LNCAP (cell line): ENCODE measurements at regions not wholly inside any gene's neighbourhood (a gene's known extent, or its start where the extent isn't known, plus 50 kb on each side); places are given as distances from the start of the nearest gene placed in this dataset.
A peak's percentile ranks its signal among the peaks of the same experiment; 100 is the strongest.

ENCODE experiments used
- TF ChIP-seq, protein P1 (sequence below): fragments of 450-650 bp; IDR thresholded peaks from 2 replicates; pipeline ENCODE4 v1.5.1; 2017; ENCODE audit warnings: mild to moderate bottlenecking

DNA sequence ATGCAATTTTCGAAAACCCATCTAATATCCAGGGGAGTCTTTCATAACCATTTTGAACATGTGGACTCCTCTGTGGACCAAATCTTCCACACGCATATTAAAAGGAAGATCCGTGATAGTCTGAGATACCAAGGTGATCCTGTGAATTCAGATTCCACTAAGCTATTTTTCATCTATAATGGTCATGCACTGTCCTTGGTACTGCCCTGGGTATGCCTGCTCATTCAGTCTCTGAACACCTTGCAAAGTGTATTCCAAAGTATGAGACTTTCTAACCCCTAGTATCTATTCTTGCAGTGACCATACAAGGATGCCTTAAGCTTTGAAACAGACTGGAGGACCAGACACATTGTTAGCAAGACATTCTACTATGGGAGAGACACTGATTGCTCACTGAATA is 217.6 kb upstream of the CCDC150 start:
- TF ChIP-seq, protein P1, sequence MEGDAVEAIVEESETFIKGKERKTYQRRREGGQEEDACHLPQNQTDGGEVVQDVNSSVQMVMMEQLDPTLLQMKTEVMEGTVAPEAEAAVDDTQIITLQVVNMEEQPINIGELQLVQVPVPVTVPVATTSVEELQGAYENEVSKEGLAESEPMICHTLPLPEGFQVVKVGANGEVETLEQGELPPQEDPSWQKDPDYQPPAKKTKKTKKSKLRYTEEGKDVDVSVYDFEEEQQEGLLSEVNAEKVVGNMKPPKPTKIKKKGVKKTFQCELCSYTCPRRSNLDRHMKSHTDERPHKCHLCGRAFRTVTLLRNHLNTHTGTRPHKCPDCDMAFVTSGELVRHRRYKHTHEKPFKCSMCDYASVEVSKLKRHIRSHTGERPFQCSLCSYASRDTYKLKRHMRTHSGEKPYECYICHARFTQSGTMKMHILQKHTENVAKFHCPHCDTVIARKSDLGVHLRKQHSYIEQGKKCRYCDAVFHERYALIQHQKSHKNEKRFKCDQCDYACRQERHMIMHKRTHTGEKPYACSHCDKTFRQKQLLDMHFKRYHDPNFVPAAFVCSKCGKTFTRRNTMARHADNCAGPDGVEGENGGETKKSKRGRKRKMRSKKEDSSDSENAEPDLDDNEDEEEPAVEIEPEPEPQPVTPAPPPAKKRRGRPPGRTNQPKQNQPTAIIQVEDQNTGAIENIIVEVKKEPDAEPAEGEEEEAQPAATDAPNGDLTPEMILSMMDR: no peak

DNA sequence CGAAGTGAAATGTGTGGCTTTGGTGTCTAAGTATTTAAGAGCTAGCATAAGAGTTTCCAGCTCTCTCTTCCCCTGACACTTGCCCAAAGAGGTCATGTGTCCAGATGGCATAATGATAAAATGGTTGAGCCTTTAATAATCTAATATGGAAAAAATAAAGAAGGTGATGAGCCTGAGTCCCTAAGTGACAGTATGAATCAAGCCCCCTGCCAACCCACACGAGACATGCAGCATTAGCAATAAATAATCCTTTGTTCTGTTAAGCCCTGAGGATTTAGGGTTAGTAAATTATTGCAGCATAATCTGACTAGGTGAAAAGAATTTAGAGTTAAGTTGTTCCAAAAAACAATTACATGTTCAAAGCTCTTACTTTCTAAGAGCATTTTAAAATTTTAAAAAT is 217.2 kb upstream of the CCDC150 start:
- TF ChIP-seq, protein P1: no peak

DNA sequence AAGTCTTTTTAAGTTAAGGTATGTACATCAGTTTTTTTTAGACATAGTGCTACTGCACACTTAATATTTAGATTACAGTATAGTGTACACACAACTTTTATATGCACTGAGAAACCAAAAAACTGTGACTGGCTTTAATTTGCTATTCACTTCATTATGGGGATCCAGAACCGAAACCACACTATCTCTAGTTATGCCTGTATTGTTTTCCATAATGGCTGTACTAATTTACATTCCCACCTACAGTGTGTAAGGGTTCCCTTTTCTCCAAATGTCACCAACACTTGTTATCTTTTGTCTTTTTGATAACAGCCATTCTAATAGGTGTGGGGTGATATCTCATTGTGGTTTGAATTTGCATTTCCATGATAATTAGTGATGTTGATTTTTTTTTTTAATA is 213.4 kb upstream of the CCDC150 start:
- TF ChIP-seq, protein P1: no peak

DNA sequence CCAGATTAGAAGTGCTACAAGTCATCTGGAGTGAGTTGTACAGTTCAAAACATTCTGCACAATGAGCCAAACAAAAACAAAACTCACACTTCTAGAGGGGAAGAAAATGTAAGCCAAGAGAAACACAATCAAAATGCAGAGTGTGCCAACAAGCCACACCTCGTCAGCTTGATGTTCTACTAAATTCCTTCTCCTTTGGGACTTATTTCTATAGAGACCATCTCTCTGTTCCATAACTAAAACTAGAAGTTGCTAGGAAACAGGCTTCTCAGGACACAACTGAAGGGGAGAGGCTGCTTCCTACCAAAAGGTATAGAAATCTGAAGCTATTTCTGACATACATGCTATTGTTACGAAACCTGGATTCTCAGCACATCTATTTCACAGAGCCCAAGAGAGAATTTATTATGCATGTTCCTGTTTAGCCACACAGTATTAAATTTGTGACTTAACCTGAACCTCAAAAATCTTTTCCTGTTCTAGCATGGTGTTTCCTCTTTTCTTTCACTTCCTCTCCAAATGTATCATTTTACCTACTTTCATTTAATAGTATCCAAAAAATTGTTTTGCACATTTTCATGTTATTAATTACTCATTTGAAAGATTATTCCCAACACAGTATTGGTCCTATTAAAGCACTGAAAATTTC is 211.4 kb upstream of the CCDC150 start:
- TF ChIP-seq, protein P1: no peak

DNA sequence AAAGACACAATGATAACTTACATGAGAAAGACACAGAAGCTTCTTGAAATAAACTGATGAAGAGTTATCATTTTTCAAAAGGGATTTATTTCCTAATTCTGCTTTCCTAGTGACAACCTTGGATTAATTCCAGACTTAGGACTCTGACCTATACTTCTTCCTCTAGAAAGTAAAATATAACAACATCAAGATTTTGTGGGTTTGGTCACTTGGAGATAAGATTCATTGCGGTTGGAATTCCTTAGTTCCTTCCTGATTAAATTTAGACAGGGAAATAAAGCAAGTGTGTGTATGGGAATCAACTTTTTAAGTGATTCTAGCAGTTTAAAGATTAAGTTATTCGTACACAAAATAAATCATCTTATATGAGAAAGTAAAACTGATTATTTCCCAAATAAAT is 208.4 kb upstream of the CCDC150 start:
- TF ChIP-seq, protein P1: no peak

DNA sequence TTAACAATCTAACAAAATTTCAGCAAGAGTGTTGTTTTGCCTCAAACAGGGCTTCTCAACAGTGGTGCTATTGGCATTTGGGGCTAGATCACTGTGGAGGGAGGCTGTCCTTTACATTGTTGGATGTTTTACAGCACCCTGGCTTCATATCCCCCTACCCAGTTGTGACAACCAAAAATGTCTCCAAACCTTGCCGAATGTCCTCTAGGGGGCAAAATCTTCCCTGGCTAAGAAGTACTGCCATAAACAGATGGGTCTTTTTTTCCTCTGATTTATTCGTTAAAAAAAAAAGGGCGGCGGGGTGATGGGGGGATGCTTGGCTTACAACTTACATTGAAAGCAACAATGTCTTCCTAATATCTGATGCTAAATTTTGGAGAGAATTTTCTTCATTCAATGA is 207.6 kb upstream of the CCDC150 start:
- TF ChIP-seq, protein P1: peak; percentile 46

DNA sequence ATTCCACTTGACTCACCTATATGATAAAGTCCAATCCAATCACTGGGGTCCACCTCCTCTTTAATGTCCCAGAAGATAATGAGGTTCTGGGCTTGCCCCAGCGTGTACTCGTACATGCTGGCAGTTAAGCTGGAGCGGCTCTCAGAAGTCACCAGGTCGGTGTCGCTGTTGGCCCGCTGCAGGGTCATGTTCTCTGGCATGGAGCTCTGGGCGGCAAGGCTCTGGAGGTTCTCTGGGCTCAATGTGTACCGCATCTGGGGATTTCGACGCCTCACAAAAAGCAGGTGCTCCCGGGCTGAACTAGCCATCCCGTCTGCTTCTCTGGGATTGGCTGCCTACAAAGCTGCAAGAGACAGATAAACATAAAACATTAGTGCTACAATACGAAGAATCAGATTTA is 206.4 kb upstream of the CCDC150 start:
- TF ChIP-seq, protein P1: no peak

DNA sequence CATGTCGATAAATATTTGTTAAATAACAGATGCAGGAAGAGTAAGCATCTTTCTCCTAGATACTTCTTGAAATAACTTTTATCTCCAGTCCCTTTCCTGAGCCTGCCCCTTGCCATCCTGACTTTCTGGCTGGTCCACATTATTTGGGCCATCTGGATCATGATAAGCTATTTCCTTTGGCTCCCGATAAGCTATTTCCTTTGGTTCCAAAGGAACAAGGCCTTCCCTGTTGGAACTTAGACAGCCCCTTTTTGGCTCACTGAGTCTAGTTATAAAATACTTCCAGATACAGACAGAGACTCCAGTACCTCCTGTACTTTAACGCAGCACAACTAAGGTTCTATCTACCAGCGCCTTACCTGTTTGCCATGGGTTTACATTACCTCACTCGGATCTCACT is 205.3 kb upstream of the CCDC150 start:
- TF ChIP-seq, protein P1: no peak
